Activated CD8-positive, alpha-beta memory T cell treated with anti-CD3 and anti-CD28 coated beads for 4 hours (primary cell): ENCODE measurements at regions not wholly inside any gene's neighbourhood (a gene's known extent, or its start where the extent isn't known, plus 50 kb on each side); places are given as distances from the start of the nearest gene placed in this dataset.

ENCODE experiments used
- DNase-seq, 2 donors: peaks; one replicate each; pipeline ENCODE4 v3.0.0-alpha.2; 2020; ENCODE audit warnings: low read depth in 2 of 2

GRCh38 chr2:128979182-128979581 is 660.5 kb upstream of the HS6ST1 start:
- DNase-seq = no peak

GRCh38 chr2:128980475-128980874 is 661.8 kb upstream of the HS6ST1 start:
- DNase-seq = no peak

- no peak for DNase-seq
Measured at GRCh38 chr2:128981353-128981752, 662.7 kb upstream of the HS6ST1 start.

- no peak for DNase-seq
Measured at GRCh38 chr2:128982001-128982400, 663.3 kb upstream of the HS6ST1 start.

- DNase-seq = no peak
Measured at GRCh38 chr2:128982670-128983069, 664.0 kb upstream of the HS6ST1 start.

- DNase-seq = no peak
Measured at GRCh38 chr2:128983094-128983493, 664.4 kb upstream of the HS6ST1 start.

- no peak for DNase-seq
Measured at GRCh38 chr2:128984081-128984480, 665.4 kb upstream of the HS6ST1 start.

GRCh38 chr2:128984855-128985254 is 666.2 kb upstream of the HS6ST1 start:
- DNase-seq = no peak

- DNase-seq = no peak
Measured at GRCh38 chr2:128986026-128986715, 667.5 kb upstream of the HS6ST1 start.

GRCh38 chr2:128986867-128987268 is 668.2 kb upstream of the HS6ST1 start:
- no peak for DNase-seq

GRCh38 chr2:128988326-128988725 is 669.7 kb upstream of the HS6ST1 start:
- DNase-seq = no peak

GRCh38 chr2:128988967-128989366 is 670.3 kb upstream of the HS6ST1 start:
- DNase-seq = no peak

GRCh38 chr2:128995086-128995485 is 676.4 kb upstream of the HS6ST1 start:
- no peak for DNase-seq

- DNase-seq = no peak
Measured at GRCh38 chr2:128996078-128996477, 677.4 kb upstream of the HS6ST1 start.

GRCh38 chr2:128997166-128997866 is 678.6 kb upstream of the HS6ST1 start:
- DNase-seq = no peak

- no peak for DNase-seq
Measured at GRCh38 chr2:129001926-129002325, 683.3 kb upstream of the HS6ST1 start.

- no peak for DNase-seq
Measured at GRCh38 chr2:129002751-129003150, 684.1 kb upstream of the HS6ST1 start.

GRCh38 chr2:129004485-129004884 is 685.8 kb upstream of the HS6ST1 start:
- DNase-seq = no peak

- DNase-seq = no peak
Measured at GRCh38 chr2:129004940-129005490, 686.3 kb upstream of the HS6ST1 start.

GRCh38 chr2:129006135-129006886 is 687.6 kb upstream of the HS6ST1 start:
- DNase-seq = no peak

- DNase-seq = no peak
Measured at GRCh38 chr2:129006901-129007300, 688.2 kb upstream of the HS6ST1 start.

GRCh38 chr2:129008055-129008880 is 689.6 kb upstream of the HS6ST1 start:
- DNase-seq = no peak
